Neural cell (in vitro differentiated cells): ENCODE measurements at regions not wholly inside any gene's neighbourhood (a gene's known extent, or its start where the extent isn't known, plus 50 kb on each side); places are given as distances from the start of the nearest gene placed in this dataset.

Experiments used
- H2AFZ ChIP-seq: fragments of 200-600, 300-800 bp; sonication (generic), shearing (Covaris generic); 2 replicates; pipeline ENCODE4 v1.6.0; 2014; ENCODE audit warnings: low read depth, mild to moderate bottlenecking, antibody characterized with exemption, low read length, moderate library complexity
- H3F3A ChIP-seq: fragments of 200-600 bp; shearing (Covaris generic); 2 replicates; pipeline ENCODE4 v1.6.1; 2016; ENCODE audit warnings: mild to moderate bottlenecking, moderate library complexity, mixed read lengths, antibody characterized with exemption, low read length; ENCODE audit not compliant: insufficient read depth, poor library complexity, severe bottlenecking
- H3K27ac ChIP-seq: fragments of 200-600, 300-800 bp; sonication (generic), shearing (Covaris generic); 2 replicates; pipeline ENCODE4 v1.5.1; 2014; ENCODE audit warnings: mild to moderate bottlenecking, low read length, moderate library complexity
- H3K27me3 ChIP-seq: fragments of 300-800, 200-600 bp; sonication (generic), shearing (Covaris generic); 2 replicates; pipeline ENCODE4 v1.6.0; 2014; ENCODE audit warnings: mild to moderate bottlenecking, low read depth, low read length, moderate library complexity; ENCODE audit not compliant: insufficient read depth
- H3K36me3 ChIP-seq: fragments of 300-800, 200-600 bp; sonication (generic), shearing (Covaris generic); 2 replicates; pipeline ENCODE4 v1.5.1; 2014; ENCODE audit warnings: mild to moderate bottlenecking, antibody characterized with exemption, low read length, moderate library complexity; ENCODE audit not compliant: insufficient read depth
- H3K4me2 ChIP-seq: fragments of 300-800, 200-600 bp; sonication (generic), shearing (Covaris generic); 2 replicates; pipeline ENCODE4 v1.6.0; 2014; ENCODE audit warnings: mild to moderate bottlenecking, low read length
- H3K4me3 ChIP-seq: fragments of 300-800, 200-600 bp; sonication (generic), shearing (Covaris generic); 2 replicates; pipeline ENCODE4 v1.5.1; 2014; ENCODE audit warnings: mild to moderate bottlenecking, low read length, moderate library complexity
- H3K79me2 ChIP-seq: fragments of 200-600 bp; shearing (Covaris generic); replicated peaks from 2 replicates; pipeline ENCODE4 v1.6.0; 2014; ENCODE audit warnings: mild to moderate bottlenecking, low read length, moderate library complexity; ENCODE audit not compliant: insufficient read depth
- H3K9ac ChIP-seq: fragments of 300-800, 200-600 bp; sonication (generic), shearing (Covaris generic); 2 replicates; pipeline ENCODE4 v1.6.1; 2016; ENCODE audit warnings: mild to moderate bottlenecking, low read length, mixed read lengths
- H3K9me2 ChIP-seq: fragments of 200-600 bp; shearing (Covaris generic); 2 replicates; pipeline ENCODE4 v1.6.1; 2016; ENCODE audit warnings: mild to moderate bottlenecking, low read length, mixed read lengths; ENCODE audit not compliant: insufficient read depth
- H3K9me3 ChIP-seq: fragments of 200-600, 300-800 bp; sonication (generic), shearing (Covaris generic); 2 replicates; pipeline ENCODE4 v1.6.1; 2016; ENCODE audit warnings: mild to moderate bottlenecking, mixed run types, low read length, moderate library complexity, mixed read lengths
- H4K20me1 ChIP-seq: fragments of 200-600 bp; shearing (Covaris generic); 2 replicates; pipeline ENCODE4 v1.6.1; 2016; ENCODE audit warnings: mild to moderate bottlenecking, mixed run types; ENCODE audit not compliant: insufficient read depth
- CTCF ChIP-seq: fragments of 450-650 bp; IDR thresholded peaks from 2 replicates; pipeline ENCODE4 v1.5.1; 2014; ENCODE audit warnings: antibody characterized with exemption, mild to moderate bottlenecking, moderate library complexity; ENCODE audit not compliant: poor library complexity, severe bottlenecking
- EP300 ChIP-seq: fragments of 450-650 bp; conservative IDR thresholded peaks from 2 replicates; pipeline ENCODE4 v1.6.1; 2014; ENCODE audit warnings: antibody characterized with exemption, mild to moderate bottlenecking, moderate library complexity; ENCODE audit not compliant: poor library complexity, severe bottlenecking
- EZH2 ChIP-seq: fragments of 200-600, 300-800 bp; shearing (Covaris generic), sonication (generic); IDR thresholded peaks from 2 replicates; pipeline ENCODE4 v1.6.1; 2014; ENCODE audit warnings: antibody characterized with exemption, low read length, borderline replicate concordance, mild to moderate bottlenecking; ENCODE audit not compliant: insufficient read depth, poor library complexity, severe bottlenecking
- MXI1 ChIP-seq: fragments of 450-650 bp; conservative IDR thresholded peaks from 2 replicates; pipeline ENCODE4 v1.6.1; 2014; ENCODE audit warnings: antibody characterized with exemption, mild to moderate bottlenecking; ENCODE audit not compliant: poor library complexity, severe bottlenecking
- POLR2AphosphoS5 ChIP-seq: IDR thresholded peaks from 2 replicates; pipeline ENCODE4 v1.6.1; 2012
- RAD21 ChIP-seq: fragments of 450-650 bp; conservative IDR thresholded peaks from 2 replicates; pipeline ENCODE4 v1.6.1; 2014; ENCODE audit warnings: antibody characterized with exemption, mild to moderate bottlenecking, moderate library complexity
- REST ChIP-seq: IDR thresholded peaks from 2 replicates; pipeline ENCODE4 v1.6.1; 2012; ENCODE audit warnings: borderline replicate concordance
- SMC3 ChIP-seq: fragments of 450-650 bp; conservative IDR thresholded peaks from 2 replicates; pipeline ENCODE4 v1.6.1; 2014; ENCODE audit warnings: antibody characterized with exemption, mild to moderate bottlenecking, moderate library complexity; ENCODE audit not compliant: poor library complexity
- TAF1 ChIP-seq: IDR thresholded peaks from 2 replicates; pipeline ENCODE4 v1.6.1; 2012; ENCODE audit warnings: low read depth

GRCh38 chr11:91078221-91078620, 855.4 kb upstream of the CHORDC1 start:
- H3K79me2 ChIP-seq, result no peaks in the 10 kb centered on the region
- no peaks in the 10 kb centered on the region for H3K36me3 ChIP-seq
- H3K4me3 ChIP-seq, result no peak overlapping the region
- H2AFZ ChIP-seq, result no peak overlapping the region
- H3K9me3 ChIP-seq, result no peaks in the 10 kb centered on the region
- H4K20me1 ChIP-seq, result no peaks in the 10 kb centered on the region
- TF ChIP-seq REST (no peak), POLR2AphosphoS5 (no peak), SMC3 (no peak), EZH2 (no peak), EP300 (no peak), TAF1 (no peak), RAD21 (no peak), MXI1 (no peak), CTCF (no peak)
- no peak overlapping the region for H3K4me2 ChIP-seq
- no peak overlapping the region for H3K9ac ChIP-seq
- no peaks in the 10 kb centered on the region for H3K27me3 ChIP-seq
- H3F3A ChIP-seq, result no peaks in the 10 kb centered on the region
- no peaks in the 10 kb centered on the region for H3K9me2 ChIP-seq
- H3K27ac ChIP-seq, result no peak overlapping the region

GRCh38 chr11:91075032-91075695, 852.3 kb upstream of the CHORDC1 start:
- Histone ChIP-seq H3K36me3 (no peaks in the 10 kb centered on the region), H3K27me3 (no peaks in the 10 kb centered on the region), H3F3A (no peaks in the 10 kb centered on the region), H3K4me2 (no peak overlapping the region), H3K27ac (no peak overlapping the region), H3K4me3 (no peak overlapping the region), H4K20me1 (no peaks in the 10 kb centered on the region), H2AFZ (no peak overlapping the region), H3K79me2 (no peaks in the 10 kb centered on the region), H3K9ac (no peak overlapping the region), H3K9me2 (no peaks in the 10 kb centered on the region), H3K9me3 (no peaks in the 10 kb centered on the region)
- TF ChIP-seq POLR2AphosphoS5 (no peak), EP300 (no peak), TAF1 (no peak), EZH2 (no peak), MXI1 (no peak), CTCF (no peak), SMC3 (no peak), RAD21 (no peak), REST (no peak)
